Osteoblast (primary cell): ENCODE measurements at regions not wholly inside any gene's neighbourhood (a gene's known extent, or its start where the extent isn't known, plus 50 kb on each side); places are given as distances from the start of the nearest gene placed in this dataset.
"Not testable (repeated sequence)": the region's sequence is repeated elsewhere in the genome, so short reads cannot be mapped to it uniquely, and the experiment has no call there.

Experiments used
- DNase-seq: peaks from one replicate; pipeline ENCODE4 v3.0.0; 2011; ENCODE audit warnings: low spot score, mixed read lengths; ENCODE audit not compliant: insufficient read length; ENCODE audit errors: missing footprints
- H2AFZ ChIP-seq: 2 replicates; pipeline ENCODE4 v1.6.0; 2011; ENCODE audit warnings: mild to moderate bottlenecking, low read length
- H3K27ac ChIP-seq: 2 replicates; pipeline ENCODE4 v1.5.1; 2011; ENCODE audit warnings: mild to moderate bottlenecking, low read depth, low read length, moderate library complexity
- H3K27me3 ChIP-seq: 2 replicates; pipeline ENCODE4 v1.6.0; 2012; ENCODE audit warnings: mild to moderate bottlenecking, control low read depth, inconsistent platforms, low read length, moderate library complexity; ENCODE audit not compliant: insufficient read depth
- H3K36me3 ChIP-seq: 2 replicates; pipeline ENCODE4 v1.5.1; 2011; ENCODE audit warnings: mild to moderate bottlenecking, low read length, control low read depth, moderate library complexity; ENCODE audit not compliant: insufficient read depth
- H3K4me1 ChIP-seq: 2 replicates; pipeline ENCODE4 v1.5.1; 2011; ENCODE audit warnings: mild to moderate bottlenecking, low read length, control low read depth, moderate library complexity; ENCODE audit not compliant: insufficient read depth
- H3K4me2 ChIP-seq: 2 replicates; pipeline ENCODE4 v1.6.0; 2011; ENCODE audit warnings: mild to moderate bottlenecking, low read length; ENCODE audit not compliant: insufficient read depth
- H3K4me3 ChIP-seq: fragments of 200-600 bp; sonication (generic); 3 replicates; pipeline ENCODE4 v1.5.1; 2012; ENCODE audit warnings: mild to moderate bottlenecking, low read length, inconsistent platforms; ENCODE audit not compliant: insufficient read depth
- H3K79me2 ChIP-seq: 2 replicates; pipeline ENCODE4 v1.6.0; 2012; ENCODE audit warnings: mild to moderate bottlenecking, low read length, control low read depth, inconsistent platforms; ENCODE audit not compliant: insufficient read depth
- H3K9me3 ChIP-seq: 2 replicates; pipeline ENCODE4 v1.5.1; 2011; ENCODE audit warnings: low read depth, low read length, control low read depth
- H4K20me1 ChIP-seq: 2 replicates; pipeline ENCODE4 v1.6.0; 2012; ENCODE audit warnings: mild to moderate bottlenecking, low read length, control low read depth; ENCODE audit not compliant: insufficient read depth
- CTCF ChIP-seq: IDR thresholded peaks from 2 replicates; pipeline ENCODE4 v1.5.1; 2011; ENCODE audit warnings: mild to moderate bottlenecking, low read depth, low read length, moderate library complexity; ENCODE audit errors: extremely low read depth

GRCh38 chr2:160592401-160592800 lies 98.8 kb upstream of the RBMS1 start:
- TF ChIP-seq CTCF, result no peak
- Histone ChIP-seq H3K4me1 (no peaks in the 10 kb centered on the region), H3K79me2 (no peaks in the 10 kb centered on the region), H3K27ac (no peak overlapping the region), H4K20me1 (no peaks in the 10 kb centered on the region), H3K36me3 (no peaks in the 10 kb centered on the region), H3K27me3 (no peaks in the 10 kb centered on the region), H2AFZ (no peak overlapping the region), H3K4me2 (no peak overlapping the region), H3K4me3 (no peak overlapping the region), H3K9me3 (no peaks in the 10 kb centered on the region)
- no peak for DNase-seq

- no peak overlapping the region for H3K4me2 ChIP-seq
- no peaks in the 10 kb centered on the region for H3K4me1 ChIP-seq
- no peaks in the 10 kb centered on the region for H4K20me1 ChIP-seq
- no peaks in the 10 kb centered on the region for H3K27me3 ChIP-seq
- no peak overlapping the region for H3K27ac ChIP-seq
- no peaks in the 10 kb centered on the region for H3K79me2 ChIP-seq
- no peak for TF ChIP-seq CTCF
- no peak overlapping the region for H2AFZ ChIP-seq
- no peaks in the 10 kb centered on the region for H3K36me3 ChIP-seq
- no peak for DNase-seq
- no peak overlapping the region for H3K4me3 ChIP-seq
- no peaks in the 10 kb centered on the region for H3K9me3 ChIP-seq
These were observed 99.4 kb upstream of the RBMS1 start for GRCh38 chr2:160592993-160593392.

GRCh38 chr2:160596441-160596840 lies 102.8 kb upstream of the RBMS1 start:
- H3K9me3 ChIP-seq, result no peaks in the 10 kb centered on the region
- H3K27me3 ChIP-seq, result no peaks in the 10 kb centered on the region
- TF ChIP-seq CTCF, result no peak
- no peaks in the 10 kb centered on the region for H3K36me3 ChIP-seq
- H3K4me3 ChIP-seq, result no peak overlapping the region
- no peak overlapping the region for H3K4me2 ChIP-seq
- H3K79me2 ChIP-seq, result no peaks in the 10 kb centered on the region
- no peak overlapping the region for H2AFZ ChIP-seq
- no peak overlapping the region for H3K27ac ChIP-seq
- H3K4me1 ChIP-seq, result no peaks in the 10 kb centered on the region
- H4K20me1 ChIP-seq, result no peaks in the 10 kb centered on the region
- DNase-seq, result no peak

GRCh38 chr2:160600437-160600836 lies 106.8 kb upstream of the RBMS1 start:
- H3K4me1 ChIP-seq, H3K79me2 ChIP-seq, H4K20me1 ChIP-seq, H3K4me2 ChIP-seq, H3K27me3 ChIP-seq, H3K27ac ChIP-seq, DNase-seq, H3K4me3 ChIP-seq, H3K36me3 ChIP-seq, H3K9me3 ChIP-seq, H2AFZ ChIP-seq: not testable (repeated sequence)

- TF ChIP-seq CTCF, result no peak
- Histone ChIP-seq H3K4me2 (no peak overlapping the region), H3K9me3 (no peaks in the 10 kb centered on the region), H3K79me2 (no peaks in the 10 kb centered on the region), H3K4me1 (no peaks in the 10 kb centered on the region), H4K20me1 (no peaks in the 10 kb centered on the region), H3K27me3 (no peaks in the 10 kb centered on the region), H3K36me3 (no peaks in the 10 kb centered on the region), H3K27ac (no peak overlapping the region), H3K4me3 (no peak overlapping the region), H2AFZ (no peak overlapping the region)
- no peak for DNase-seq
These were observed 108.5 kb upstream of the RBMS1 start for GRCh38 chr2:160602073-160602472.
